Adrenal gland (tissue), 9 donors: ENCODE measurements at regions not wholly inside any gene's neighbourhood (a gene's known extent, or its start where the extent isn't known, plus 50 kb on each side); places are given as distances from the start of the nearest gene placed in this dataset.

Experiments
- DNase-seq, 7 donors: peaks; one replicate each; pipeline ENCODE4 v3.0.0-alpha.2; 2019 to 2020
- H3K27ac ChIP-seq, 5 donors: fragments of 200-600 bp; sonication (generic) in 4 of 5; 1 replicate in 3 of 5; 2 replicates in 2 of 5; pipeline versions ENCODE4 v1.5.1 to v1.8.0; 2016 to 2020; ENCODE audit warnings: mild to moderate bottlenecking in 1 of 5
- H3K27me3 ChIP-seq: fragments of 200-600 bp; 2 replicates; pipeline ENCODE4 v1.8.0; 2021
- H3K36me3 ChIP-seq, 2 donors: fragments of 200-600 bp; replicated peaks in 1 of 2; 1 replicate in 1 of 2; 2 replicates in 1 of 2; pipeline versions ENCODE4 v1.5.1 to v1.8.0; 2018 to 2022
- H3K4me1 ChIP-seq, 2 donors: fragments of 200-600 bp; replicated peaks in 1 of 2; 1 replicate in 1 of 2; 2 replicates in 1 of 2; pipeline versions ENCODE4 v1.5.1 to v1.8.0; 2018 to 2021
- H3K4me3 ChIP-seq, 4 donors: fragments of 200-600 bp; sonication (generic) in 3 of 4; one replicate each; pipeline ENCODE4 v1.5.1; 2016 to 2018
- H3K9me3 ChIP-seq, 3 donors: fragments of 200-600 bp; sonication (generic) in 1 of 3; replicated peaks in 1 of 3; 1 replicate in 2 of 3; 2 replicates in 1 of 3; pipeline versions ENCODE4 v1.5.1 to v1.8.0; 2016 to 2021
- CTCF ChIP-seq, 6 experiments: fragments of 450-650 bp in 4 of 6; fragments of 200-600 bp in 2 of 6; sonication (generic) in 1 of 6; IDR thresholded peaks; 1 replicate in 5 of 6; 2 replicates in 1 of 6; pipeline versions ENCODE4 v1.5.1 to v1.8.0; 2016 to 2021; ENCODE audit warnings: antibody characterized with exemption in 6 of 6, mild to moderate bottlenecking in 2 of 6, moderate library complexity in 1 of 6
- POLR2A ChIP-seq, 2 donors: fragments of 450-650 bp; IDR thresholded peaks; one replicate each; pipeline ENCODE4 v1.6.1; 2017; ENCODE audit warnings: antibody characterized with exemption in 2 of 2, mild to moderate bottlenecking in 2 of 2, moderate library complexity in 1 of 2
- WGBS, 4 donors: extraction: QIAGEN DNeasy Blood & Tissue Kit in 2 of 4; methylation state at CpG; one replicate each; pipeline versions ENCODE4 v1.1.5 to v1.1.7; 2013 to 2017; 5-methylcytosine and 5-hydroxymethylcytosine counted together
- intact Hi-C, 2 donors: fragments of 100-400 bp; cut with DNase I; formaldehyde crosslinking; loops; one replicate each; pipeline versions ENCODE4 v1.14.1 to v1.15.0; 2022 to 2023
- donor health status: healthy with polysubstance abuse.
- donor health status: Bipolar disorder and iron deficiency.
- donor health status: DM: yes; HTN: yes; CAD: no.
- donor health status: DM: no; HTN: no; CAD: no.
- donor health status: DM: no; HTN: no; CAD: no.

GRCh38 chr10:62512732-62513475 is 138.7 kb downstream of the ZNF365 start:
- 70 to 88% (median 81%) methylated on average over 5 of the region's 5 CpGs for WGBS, 4 donors
- Histone ChIP-seq H3K27me3 (no peaks in the 10 kb centered on the region), H3K36me3 (no peaks in the 10 kb centered on the region), H3K27ac (no peak overlapping the region), H3K4me1 (no peaks in the 10 kb centered on the region), H3K4me3 (no peak overlapping the region), H3K9me3 (no peaks in the 10 kb centered on the region)
- intact Hi-C loops, result no loop called here
- no peak for DNase-seq
- TF ChIP-seq POLR2A (IDR thresholded peaks at IDR 0.05) (no peak), CTCF (IDR thresholded peaks at IDR 0.05) (no peak)

GRCh38 chr10:62514079-62514693 is 140.0 kb downstream of the ZNF365 start:
- Histone ChIP-seq H3K9me3 (no peaks in the 10 kb centered on the region), H3K27ac (no peak overlapping the region), H3K27me3 (no peaks in the 10 kb centered on the region), H3K36me3 (no peaks in the 10 kb centered on the region), H3K4me1 (no peaks in the 10 kb centered on the region), H3K4me3 (no peak overlapping the region)
- DNase-seq, result no peak
- intact Hi-C loops, result no loop called here
- TF ChIP-seq POLR2A (IDR thresholded peaks at IDR 0.05) (no peak), CTCF (IDR thresholded peaks at IDR 0.05) (no peak)
- 58 to 75% (median 69%) methylated on average over 6 of the region's 6 CpGs for WGBS, 4 donors

- whole genome bisulfite sequencing, 4 donors, result 65 to 84% (median 82%) methylated on average over 2 of the region's 2 CpGs
- TF ChIP-seq CTCF (IDR thresholded peaks at IDR 0.05) (no peak), POLR2A (IDR thresholded peaks at IDR 0.05) (no peak)
- Histone ChIP-seq H3K36me3 (no peaks in the 10 kb centered on the region), H3K4me1 (no peaks in the 10 kb centered on the region), H3K4me3 (no peak overlapping the region), H3K27me3 (no peaks in the 10 kb centered on the region), H3K9me3 (no peaks in the 10 kb centered on the region), H3K27ac (no peak overlapping the region)
- DNase-seq, result no peak
- intact Hi-C loops, result no loop called here
These were observed 143.1 kb downstream of the ZNF365 start for GRCh38 chr10:62517252-62517651.

GRCh38 chr10:62527019-62527827 is 153.1 kb downstream of the ZNF365 start:
- H3K27me3 ChIP-seq, result no peaks in the 10 kb centered on the region
- H3K4me1 ChIP-seq, result no peaks in the 10 kb centered on the region
- no peaks in the 10 kb centered on the region for H3K36me3 ChIP-seq
- DNase-seq, result no peak
- H3K4me3 ChIP-seq, result no peak overlapping the region
- intact Hi-C loops, result no loop called here
- whole genome bisulfite sequencing, 4 donors, result 77 to 80% (median 80%) methylated on average over 5 to 6 of the region's 6 CpGs
- TF ChIP-seq CTCF (IDR thresholded peaks at IDR 0.05) (no peak), POLR2A (IDR thresholded peaks at IDR 0.05) (no peak)
- H3K9me3 ChIP-seq, result no peaks in the 10 kb centered on the region
- H3K27ac ChIP-seq, result no peak overlapping the region
